Caco-2 (cell line): ENCODE measurements at regions not wholly inside any gene's neighbourhood (a gene's known extent, or its start where the extent isn't known, plus 50 kb on each side); places are given as distances from the start of the nearest gene placed in this dataset.

Source experiments
- BruUV-seq: library from RNA; stranded (reverse); fragments of 400-500 nt; replicated peaks from 2 replicates; lab custom pipeline; 2021; lab: Mats Ljungman, UMichigan
- CTCF ChIA-PET: fragments of 300-600 bp; sonication (Branson Sonifier 250); formaldehyde crosslinking; loops from one replicate; lab custom pipeline; 2022; ENCODE audit warnings: antibody characterized with exemption; lab: Charles Lee
- POLR2A ChIA-PET: fragments of 300-600 bp; sonication (Branson Sonifier 250); formaldehyde crosslinking; loops from one replicate; lab custom pipeline; 2022; ENCODE audit warnings: antibody characterized with exemption; lab: Charles Lee
- DNase-seq, 2 experiments: peaks; one replicate each; pipeline versions ENCODE4 v3.0.0 to v3.0.0-alpha.2; 2020 to 2022
- H3K27me3 ChIP-seq: replicated peaks from 2 replicates; pipeline ENCODE4 v1.6.0; 2011; ENCODE audit warnings: low read length; ENCODE audit not compliant: control insufficient read depth, insufficient read depth
- H3K36me3 ChIP-seq: 2 replicates; pipeline ENCODE4 v1.5.1; 2011; ENCODE audit warnings: low read length; ENCODE audit not compliant: control insufficient read depth, insufficient read depth
- H3K4me1 ChIP-seq: fragments of 250-450 bp; sonication (Bioruptor Pico); 2 replicates; pipeline ENCODE4 v1.5.1; 2020; ENCODE audit warnings: mild to moderate bottlenecking
- H3K4me3 ChIP-seq: 2 replicates; pipeline ENCODE4 v1.5.1; 2011; ENCODE audit warnings: low read depth, mild to moderate bottlenecking, control low read depth, low read length
- H3K9me3 ChIP-seq: fragments of 250-450 bp; sonication (Bioruptor Pico); 2 replicates; pipeline ENCODE4 v1.5.1; 2020; ENCODE audit warnings: mild to moderate bottlenecking, moderate library complexity
- H3K27ac Mint-ChIP-seq: one replicate; pipeline ENCODE4 v1.8.0; 2022; ENCODE audit warnings: mixed read lengths; ENCODE audit not compliant: unreplicated experiment
- H3K27me3 Mint-ChIP-seq: one replicate; pipeline ENCODE4 v1.8.0; 2022; ENCODE audit warnings: mixed read lengths; ENCODE audit not compliant: insufficient read depth, unreplicated experiment
- H3K36me3 Mint-ChIP-seq: one replicate; pipeline ENCODE4 v1.8.0; 2022; ENCODE audit warnings: mild to moderate bottlenecking, mixed read lengths; ENCODE audit not compliant: insufficient read depth, unreplicated experiment
- H3K4me1 Mint-ChIP-seq: one replicate; pipeline ENCODE4 v1.8.0; 2022; ENCODE audit warnings: low read depth, mixed read lengths; ENCODE audit not compliant: unreplicated experiment
- H3K4me3 Mint-ChIP-seq: one replicate; pipeline ENCODE4 v1.8.0; 2022; ENCODE audit warnings: mild to moderate bottlenecking, moderate library complexity, mixed read lengths; ENCODE audit not compliant: unreplicated experiment
- H3K9me3 Mint-ChIP-seq: one replicate; pipeline ENCODE4 v1.8.0; 2022; ENCODE audit warnings: mixed read lengths; ENCODE audit not compliant: unreplicated experiment
- intact Hi-C: fragments of 100-400 bp; cut with micrococcal nuclease; formaldehyde crosslinking; loops from one replicate; pipeline ENCODE4 v1.10.0; 2022; ENCODE audit not compliant: unreplicated experiment
- TF ChIP-seq, protein P1 (sequence below), 2 experiments: fragments of 200-600 bp in 1 of 2; IDR thresholded peaks; 1 replicate in 1 of 2; 2 replicates in 1 of 2; pipeline versions ENCODE4 v1.5.1 to v1.8.0; 2011 to 2022; ENCODE audit warnings: antibody characterized with exemption in 1 of 2, control low read depth in 1 of 2, inconsistent platforms in 1 of 2, low read depth in 1 of 2, low read length in 1 of 2, mild to moderate bottlenecking in 1 of 2, moderate library complexity in 1 of 2; ENCODE audit not compliant: insufficient read depth in 1 of 2, severe bottlenecking in 1 of 2, unreplicated experiment in 1 of 2

DNA sequence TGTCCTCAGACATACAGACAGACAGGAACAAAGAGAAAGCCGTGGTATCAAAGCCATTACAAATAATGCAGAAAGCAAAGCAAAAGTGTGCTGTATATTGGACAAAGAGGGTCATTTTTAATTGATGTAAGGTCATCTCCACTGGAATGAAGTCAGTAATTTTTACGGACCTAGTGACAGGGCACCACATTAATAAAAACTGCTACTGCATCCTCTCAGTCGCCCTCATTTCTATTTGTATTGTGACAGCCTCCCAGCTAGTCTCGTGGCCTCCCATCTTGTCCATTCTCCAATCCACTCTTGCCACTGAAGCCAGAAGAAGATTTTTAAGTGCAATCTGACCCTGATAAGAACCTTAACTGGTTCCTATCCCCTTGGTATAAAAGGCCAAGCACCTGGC is 132.4 kb downstream of the NUAK1 start:
- DNase-seq: no peak
- peaks cover 18% of the 10 kb centered on the region for H3K9me3 Mint-ChIP-seq
- POLR2A ChIA-PET: no interaction called here
- peaks cover 25% of the 10 kb centered on the region for H3K4me1 Mint-ChIP-seq
- no peak overlapping the region for H3K4me3 ChIP-seq
- CTCF ChIA-PET: no interaction called here
- no peaks in the 10 kb centered on the region for H3K9me3 ChIP-seq
- H3K27ac Mint-ChIP-seq: no peak overlapping the region
- peaks cover 15% of the 10 kb centered on the region; the same call in 1 of the 2 replicates for H3K4me1 ChIP-seq
- H3K36me3 ChIP-seq: no peaks in the 10 kb centered on the region
- BruUV-seq: no TSS peak
- no peaks in the 10 kb centered on the region for H3K27me3 Mint-ChIP-seq
- no peak overlapping the region for H3K4me3 Mint-ChIP-seq
- H3K36me3 Mint-ChIP-seq: no peaks in the 10 kb centered on the region
- intact Hi-C loops: no loop called here
- TF ChIP-seq, protein P1, sequence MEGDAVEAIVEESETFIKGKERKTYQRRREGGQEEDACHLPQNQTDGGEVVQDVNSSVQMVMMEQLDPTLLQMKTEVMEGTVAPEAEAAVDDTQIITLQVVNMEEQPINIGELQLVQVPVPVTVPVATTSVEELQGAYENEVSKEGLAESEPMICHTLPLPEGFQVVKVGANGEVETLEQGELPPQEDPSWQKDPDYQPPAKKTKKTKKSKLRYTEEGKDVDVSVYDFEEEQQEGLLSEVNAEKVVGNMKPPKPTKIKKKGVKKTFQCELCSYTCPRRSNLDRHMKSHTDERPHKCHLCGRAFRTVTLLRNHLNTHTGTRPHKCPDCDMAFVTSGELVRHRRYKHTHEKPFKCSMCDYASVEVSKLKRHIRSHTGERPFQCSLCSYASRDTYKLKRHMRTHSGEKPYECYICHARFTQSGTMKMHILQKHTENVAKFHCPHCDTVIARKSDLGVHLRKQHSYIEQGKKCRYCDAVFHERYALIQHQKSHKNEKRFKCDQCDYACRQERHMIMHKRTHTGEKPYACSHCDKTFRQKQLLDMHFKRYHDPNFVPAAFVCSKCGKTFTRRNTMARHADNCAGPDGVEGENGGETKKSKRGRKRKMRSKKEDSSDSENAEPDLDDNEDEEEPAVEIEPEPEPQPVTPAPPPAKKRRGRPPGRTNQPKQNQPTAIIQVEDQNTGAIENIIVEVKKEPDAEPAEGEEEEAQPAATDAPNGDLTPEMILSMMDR (IDR thresholded peaks at IDR 0.05; ENCODE audit: insufficient read depth in 1 of 2, low read depth in 1 of 2, low read length in 1 of 2, severe bottlenecking in 1 of 2, unreplicated experiment in 1 of 2): no peak
- no peaks in the 10 kb centered on the region for H3K27me3 ChIP-seq

DNA sequence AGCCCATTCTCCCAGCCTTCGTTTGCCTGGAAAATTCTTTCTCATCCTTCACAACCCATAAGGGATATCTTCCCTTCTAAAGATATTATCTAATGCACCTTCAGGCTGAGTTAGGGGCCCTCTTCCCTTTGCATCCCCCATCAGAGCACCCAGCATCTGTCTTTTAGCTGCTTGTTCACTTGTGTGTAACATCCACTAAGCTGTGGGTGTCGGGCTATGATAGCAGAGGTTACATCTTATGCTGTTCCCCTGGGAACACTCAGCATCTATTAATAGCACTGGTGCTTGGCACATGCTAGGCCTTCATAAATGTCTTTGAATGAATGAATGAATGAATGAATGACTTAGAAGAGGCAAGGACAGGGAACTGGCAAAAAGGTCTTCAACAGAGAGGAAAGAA is 131.8 kb downstream of the NUAK1 start:
- H3K27me3 ChIP-seq: no peaks in the 10 kb centered on the region
- Mint-ChIP-seq H3K36me3 (no peaks in the 10 kb centered on the region), H3K27me3 (no peaks in the 10 kb centered on the region), H3K4me3 (no peak overlapping the region), H3K9me3 (peaks cover 21% of the 10 kb centered on the region), H3K4me1 (peaks cover 25% of the 10 kb centered on the region), H3K27ac (no peak overlapping the region)
- DNase-seq: no peak
- POLR2A ChIA-PET: no interaction called here
- CTCF ChIA-PET: no interaction called here
- no peak overlapping the region for H3K4me3 ChIP-seq
- intact Hi-C loops: no loop called here
- H3K36me3 ChIP-seq: no peaks in the 10 kb centered on the region
- TF ChIP-seq, protein P1 (IDR thresholded peaks at IDR 0.05; ENCODE audit: insufficient read depth in 1 of 2, low read depth in 1 of 2, low read length in 1 of 2, severe bottlenecking in 1 of 2, unreplicated experiment in 1 of 2): no peak
- H3K9me3 ChIP-seq: no peaks in the 10 kb centered on the region
- peaks cover 15% of the 10 kb centered on the region; the same call in 1 of the 2 replicates for H3K4me1 ChIP-seq
- no TSS peak for BruUV-seq

DNA sequence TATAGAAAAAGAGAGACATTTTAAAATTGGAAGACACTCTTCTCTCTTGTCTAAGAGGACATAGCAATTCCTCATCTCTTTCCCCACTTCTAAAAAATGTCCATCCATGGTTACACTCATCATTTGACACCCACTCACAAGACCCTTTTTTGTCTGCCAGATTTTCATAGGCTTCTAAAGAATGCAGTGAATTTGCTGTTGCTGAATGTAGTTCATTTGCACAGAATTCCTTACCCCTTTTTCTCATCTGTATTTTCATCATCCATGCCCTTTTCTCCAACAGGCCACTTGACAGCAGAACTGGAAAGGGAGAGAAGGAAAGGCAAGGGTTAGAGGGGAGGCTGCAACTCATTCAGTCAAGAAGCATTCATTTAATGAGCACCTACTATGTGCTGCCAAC is 128.0 kb downstream of the NUAK1 start:
- POLR2A ChIA-PET: no interaction called here
- H3K9me3 ChIP-seq: no peaks in the 10 kb centered on the region
- Mint-ChIP-seq H3K4me3 (no peak overlapping the region), H3K27ac (no peak overlapping the region), H3K9me3 (peaks cover 12% of the 10 kb centered on the region), H3K27me3 (peaks cover 2% of the 10 kb centered on the region), H3K4me1 (peaks cover 10% of the 10 kb centered on the region), H3K36me3 (no peaks in the 10 kb centered on the region)
- intact Hi-C loops: no loop called here
- CTCF ChIA-PET: no interaction called here
- no peaks in the 10 kb centered on the region for H3K36me3 ChIP-seq
- H3K27me3 ChIP-seq: no peaks in the 10 kb centered on the region; the same call in 1 of the 2 replicates
- H3K4me1 ChIP-seq: peaks cover 10% of the 10 kb centered on the region; the same call in 1 of the 2 replicates
- TF ChIP-seq, protein P1 (IDR thresholded peaks at IDR 0.05; ENCODE audit: insufficient read depth in 1 of 2, low read depth in 1 of 2, low read length in 1 of 2, severe bottlenecking in 1 of 2, unreplicated experiment in 1 of 2): no peak
- H3K4me3 ChIP-seq: no peak overlapping the region
- DNase-seq: no peak
- BruUV-seq: no TSS peak
